Mesenchymal stem cell (in vitro differentiated cells and primary cell): ENCODE measurements at regions not wholly inside any gene's neighbourhood (a gene's known extent, or its start where the extent isn't known, plus 50 kb on each side); places are given as distances from the start of the nearest gene placed in this dataset.
A peak's percentile ranks its signal among the peaks of the same experiment; 100 is the strongest.

Experiments used
- DNase-seq: peaks from one replicate; pipeline ENCODE4 v3.0.0-alpha.2; 2013
- H2AFZ ChIP-seq: one replicate; pipeline ENCODE4 v1.6.1; 2013; ENCODE audit warnings: low read depth, mild to moderate bottlenecking, control low read depth, inconsistent platforms, low read length, moderate library complexity
- H2AK5ac ChIP-seq: 2 replicates; pipeline ENCODE4 v1.6.1; 2013; ENCODE audit warnings: low read length, moderate library complexity, mild to moderate bottlenecking, inconsistent platforms; ENCODE audit not compliant: severe bottlenecking
- H2BK120ac ChIP-seq: one replicate; pipeline ENCODE4 v1.6.1; 2013; ENCODE audit warnings: low read depth, mild to moderate bottlenecking, inconsistent platforms, low read length, moderate library complexity
- H2BK12ac ChIP-seq, 2 experiments: one replicate each; pipeline ENCODE4 v1.6.1; 2013; ENCODE audit warnings: inconsistent platforms in 2 of 2, low read length in 2 of 2, mild to moderate bottlenecking in 2 of 2, moderate library complexity in 2 of 2, control low read depth in 1 of 2
- H2BK15ac ChIP-seq: one replicate; pipeline ENCODE4 v1.6.1; 2013; ENCODE audit warnings: mild to moderate bottlenecking, low read depth, inconsistent platforms; ENCODE audit not compliant: poor library complexity, severe bottlenecking
- H2BK5ac ChIP-seq: 2 replicates; pipeline ENCODE4 v1.6.1; 2013; ENCODE audit warnings: low read depth, mild to moderate bottlenecking, low read length, control low read depth, inconsistent platforms; ENCODE audit not compliant: poor library complexity, severe bottlenecking
- H3K14ac ChIP-seq, 2 experiments: one replicate each; pipeline ENCODE4 v1.6.1; 2013; ENCODE audit warnings: inconsistent platforms in 2 of 2, low read length in 2 of 2, control low read depth in 1 of 2, mild to moderate bottlenecking in 1 of 2, moderate library complexity in 1 of 2
- H3K18ac ChIP-seq, 2 experiments: one replicate each; pipeline ENCODE4 v1.6.1; 2013; ENCODE audit warnings: inconsistent platforms in 2 of 2, low read length in 2 of 2, control low read depth in 1 of 2, low read depth in 1 of 2, mild to moderate bottlenecking in 1 of 2
- H3K23ac ChIP-seq, 2 experiments: one replicate each; pipeline ENCODE4 v1.6.1; 2013; ENCODE audit warnings: inconsistent platforms in 2 of 2, low read length in 2 of 2, mild to moderate bottlenecking in 2 of 2, moderate library complexity in 2 of 2, control low read depth in 1 of 2
- H3K27ac ChIP-seq: 2 replicates; pipeline ENCODE4 v1.5.1; 2013; ENCODE audit warnings: mild to moderate bottlenecking, moderate library complexity, low read length, control low read depth, inconsistent platforms; ENCODE audit not compliant: poor library complexity, severe bottlenecking
- H3K27me3 ChIP-seq, 2 experiments: 2 replicates each; pipeline versions ENCODE4 v1.6.1 to v1.7.0; 2013; ENCODE audit warnings: low read length in 2 of 2, mild to moderate bottlenecking in 2 of 2, moderate library complexity in 2 of 2, control low read depth in 1 of 2, inconsistent platforms in 1 of 2; ENCODE audit not compliant: control insufficient read depth in 1 of 2, insufficient read depth in 1 of 2
- H3K36me3 ChIP-seq, 2 experiments: 2 replicates each; pipeline versions ENCODE4 v1.6.1 to v1.7.0; 2013; ENCODE audit warnings: low read length in 2 of 2, control low read depth in 1 of 2, inconsistent platforms in 1 of 2, low read depth in 1 of 2, mild to moderate bottlenecking in 1 of 2; ENCODE audit not compliant: insufficient read depth in 2 of 2, control insufficient read depth in 1 of 2
- H3K4ac ChIP-seq, 2 experiments: one replicate each; pipeline ENCODE4 v1.6.1; 2013; ENCODE audit warnings: inconsistent platforms in 2 of 2, low read length in 2 of 2, mild to moderate bottlenecking in 2 of 2, moderate library complexity in 2 of 2, control low read depth in 1 of 2, low read depth in 1 of 2
- H3K4me1 ChIP-seq: 2 replicates; pipeline ENCODE4 v1.6.1; 2013; ENCODE audit warnings: low read depth, low read length, control low read depth; ENCODE audit not compliant: control insufficient read depth, insufficient read depth
- H3K4me2 ChIP-seq: 2 replicates; pipeline ENCODE4 v1.6.1; 2013; ENCODE audit warnings: low read length, mild to moderate bottlenecking, inconsistent platforms; ENCODE audit not compliant: poor library complexity, severe bottlenecking
- H3K4me3 ChIP-seq, 2 experiments: 2 replicates each; pipeline versions ENCODE4 v1.5.1 to v1.7.0; 2013; ENCODE audit warnings: low read length in 2 of 2, mild to moderate bottlenecking in 2 of 2, control low read depth in 1 of 2, low read depth in 1 of 2; ENCODE audit not compliant: insufficient read depth in 1 of 2
- H3K79me1 ChIP-seq: replicated peaks from 2 replicates; pipeline ENCODE4 v1.6.1; 2013; ENCODE audit warnings: mild to moderate bottlenecking, control low read depth, low read length, inconsistent platforms; ENCODE audit not compliant: poor library complexity, severe bottlenecking
- H3K9ac ChIP-seq: 2 replicates; pipeline ENCODE4 v1.7.0; 2013; ENCODE audit warnings: mild to moderate bottlenecking, low read length, moderate library complexity
- H3K9me3 ChIP-seq: 2 replicates; pipeline ENCODE4 v1.7.0; 2013; ENCODE audit warnings: mild to moderate bottlenecking, low read length; ENCODE audit not compliant: control insufficient read depth
- H4K8ac ChIP-seq: one replicate; pipeline ENCODE4 v1.6.1; 2013; ENCODE audit warnings: inconsistent platforms, mild to moderate bottlenecking, low read length, moderate library complexity
- H4K91ac ChIP-seq: one replicate; pipeline ENCODE4 v1.6.1; 2013; ENCODE audit warnings: mild to moderate bottlenecking, low read length, inconsistent platforms
- WGBS: methylation state at CpG from one replicate; pipeline ENCODE4 v1.1.7; 2013; ENCODE audit warnings: mixed read lengths; 5-methylcytosine and 5-hydroxymethylcytosine counted together

DNA sequence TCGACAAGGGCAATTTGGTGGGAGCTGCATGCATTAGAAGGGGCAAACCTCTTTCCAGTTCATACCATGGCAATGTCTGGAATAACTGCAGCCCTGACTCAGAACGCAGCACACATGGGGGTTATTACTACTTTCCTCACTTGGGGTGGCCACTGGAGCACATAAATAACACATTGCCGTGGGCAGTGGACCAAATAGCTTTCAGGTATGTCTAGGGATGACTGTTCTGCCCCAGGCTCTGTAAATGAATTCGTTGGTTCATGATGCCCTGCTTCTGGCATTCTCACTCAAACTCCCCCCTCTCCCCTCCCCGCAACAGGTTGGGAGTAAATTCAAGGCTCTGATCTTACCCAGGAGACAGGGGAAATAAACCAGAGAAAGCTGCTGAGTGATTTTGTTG lies 238.0 kb upstream of the PLET1 start:
- Histone ChIP-seq H3K4ac (no peak overlapping the region), H3K36me3 (no peaks in the 10 kb centered on the region), H2BK5ac (no peak overlapping the region), H2AK5ac (no peak overlapping the region), H3K27ac (no peak overlapping the region), H4K91ac (no peak overlapping the region), H3K14ac (no peak overlapping the region), H2BK12ac (no peak overlapping the region), H3K27me3 (no peaks in the 10 kb centered on the region), H2AFZ (no peak overlapping the region), H3K9ac (no peak overlapping the region), H3K4me1 (no peaks in the 10 kb centered on the region), H3K4me3 (no peak overlapping the region), H4K8ac (no peak overlapping the region), H2BK15ac (no peak overlapping the region), H3K4me2 (no peak overlapping the region), H3K79me1 (no peaks in the 10 kb centered on the region), H3K23ac (no peak overlapping the region), H3K9me3 (no peaks in the 10 kb centered on the region), H3K18ac (no peak overlapping the region), H2BK120ac (no peak overlapping the region)
- 47% methylated on average over 4 of the region's 5 CpGs for WGBS
- no peak for DNase-seq

DNA sequence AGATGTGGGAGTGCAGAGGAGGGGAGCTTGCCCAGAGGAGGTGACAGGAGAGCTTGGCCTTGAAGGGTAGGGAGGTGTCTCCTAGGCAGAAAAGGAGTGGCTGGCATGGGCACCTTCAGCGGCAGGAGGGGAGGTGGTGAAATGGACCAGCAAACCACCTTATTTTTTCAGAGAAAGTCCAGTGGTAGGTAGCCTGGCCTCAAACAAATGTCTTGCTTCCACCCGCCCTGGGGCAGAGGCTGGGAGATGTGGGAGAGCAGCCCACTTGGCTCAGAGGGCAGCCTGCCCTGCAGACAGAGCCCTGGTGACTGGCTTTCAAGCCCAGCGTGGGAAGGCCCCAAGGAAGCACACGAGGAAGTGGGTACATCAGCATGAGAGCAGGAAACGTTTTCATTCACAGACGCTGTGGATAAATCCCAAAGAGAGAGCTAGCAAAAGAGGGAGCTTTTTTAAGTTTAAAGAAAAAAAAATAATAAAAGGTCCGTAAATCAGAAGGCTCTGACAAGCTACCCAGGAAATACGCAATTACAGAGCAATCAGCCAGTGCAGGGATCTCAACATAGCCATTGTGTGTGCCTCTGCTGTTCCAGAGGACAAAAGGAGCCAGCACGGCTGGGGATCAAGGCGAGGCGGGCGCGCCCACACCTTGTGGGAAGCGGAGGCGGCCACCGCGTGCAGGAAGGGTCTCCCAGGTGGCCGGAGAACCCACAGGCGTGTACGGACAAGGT lies 238.7 kb upstream of the PLET1 start:
- Histone ChIP-seq H4K91ac (peak overlapping the region; percentile 59), H3K4me3 (no peak overlapping the region), H3K79me1 (no peaks in the 10 kb centered on the region), H3K18ac (peak overlapping the region in 1 of 2 experiments; percentile 24), H2BK120ac (no peak overlapping the region), H3K23ac (no peak overlapping the region), H3K9me3 (no peaks in the 10 kb centered on the region), H3K4me2 (no peak overlapping the region), H2BK12ac (no peak overlapping the region), H2AFZ (no peak overlapping the region), H2BK15ac (no peak overlapping the region), H3K36me3 (no peaks in the 10 kb centered on the region), H3K4ac (no peak overlapping the region), H3K14ac (peak overlapping the region in 1 of 2 experiments; percentile 32), H2BK5ac (no peak overlapping the region), H3K4me1 (no peaks in the 10 kb centered on the region), H3K27me3 (no peaks in the 10 kb centered on the region), H2AK5ac (no peak overlapping the region), H3K27ac (no peak overlapping the region), H3K9ac (no peak overlapping the region), H4K8ac (no peak overlapping the region)
- WGBS = 74% methylated on average over 20 of the region's 20 CpGs
- no peak for DNase-seq

- no peak overlapping the region for H4K8ac ChIP-seq
- H3K36me3 ChIP-seq = no peaks in the 10 kb centered on the region
- H3K4me2 ChIP-seq = no peak overlapping the region
- H2BK12ac ChIP-seq = no peak overlapping the region
- 91% methylated on average over 9 of the region's 10 CpGs for WGBS
- no peak overlapping the region for H2AK5ac ChIP-seq
- H3K4me3 ChIP-seq = no peak overlapping the region
- DNase-seq = no peak
- peak overlapping the region in 1 of 2 experiments; percentile 32 for H3K14ac ChIP-seq
- H3K9ac ChIP-seq = no peak overlapping the region
- H3K9me3 ChIP-seq = no peaks in the 10 kb centered on the region
- H2BK15ac ChIP-seq = no peak overlapping the region
- H3K27ac ChIP-seq = no peak overlapping the region
- peak overlapping the region; percentile 59 for H4K91ac ChIP-seq
- H3K18ac ChIP-seq = peak overlapping the region in 1 of 2 experiments; percentile 24
- H3K27me3 ChIP-seq = no peaks in the 10 kb centered on the region
- no peak overlapping the region for H3K23ac ChIP-seq
- no peak overlapping the region for H2AFZ ChIP-seq
- no peaks in the 10 kb centered on the region for H3K79me1 ChIP-seq
- no peak overlapping the region for H2BK5ac ChIP-seq
- H3K4ac ChIP-seq = no peak overlapping the region
- H3K4me1 ChIP-seq = no peaks in the 10 kb centered on the region
- no peak overlapping the region for H2BK120ac ChIP-seq
Observed at GRCh38 chr11:112499881-112500204, 239.2 kb upstream of the PLET1 start.

DNA sequence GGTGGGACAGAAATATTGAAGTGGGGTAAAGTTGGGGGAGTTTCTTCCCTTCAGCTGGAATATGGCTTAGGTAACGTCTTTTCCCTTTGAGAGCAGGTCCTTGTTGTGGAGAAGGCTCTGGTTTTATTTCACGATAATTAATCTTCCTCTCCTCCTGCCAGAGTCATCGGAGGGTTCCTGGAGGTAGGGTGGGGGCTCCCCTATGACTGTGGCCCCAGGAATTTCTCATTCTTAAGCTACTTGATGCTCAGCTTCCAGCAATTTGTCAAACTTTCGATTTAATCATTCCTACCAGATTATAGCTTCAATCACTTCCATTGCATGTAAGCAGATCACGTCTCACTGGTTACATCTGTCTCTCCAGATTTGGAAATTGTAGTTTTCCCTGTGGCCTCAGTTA lies 242.8 kb upstream of the PLET1 start:
- H4K8ac ChIP-seq = no peak overlapping the region
- no peak overlapping the region for H2AFZ ChIP-seq
- no peak overlapping the region for H2BK5ac ChIP-seq
- no peak overlapping the region for H2AK5ac ChIP-seq
- no peak overlapping the region for H3K9ac ChIP-seq
- no peak overlapping the region for H3K27ac ChIP-seq
- no peak overlapping the region for H2BK120ac ChIP-seq
- WGBS = 84% methylated on average over 4 of the region's 5 CpGs
- H3K4me2 ChIP-seq = no peak overlapping the region
- no peaks in the 10 kb centered on the region for H3K27me3 ChIP-seq
- H3K36me3 ChIP-seq = no peaks in the 10 kb centered on the region
- DNase-seq = no peak
- H3K79me1 ChIP-seq = no peaks in the 10 kb centered on the region
- no peaks in the 10 kb centered on the region for H3K4me1 ChIP-seq
- H3K4me3 ChIP-seq = no peak overlapping the region
- H3K23ac ChIP-seq = no peak overlapping the region
- no peaks in the 10 kb centered on the region for H3K9me3 ChIP-seq
- no peak overlapping the region for H4K91ac ChIP-seq
- no peak overlapping the region for H2BK12ac ChIP-seq
- no peak overlapping the region for H3K18ac ChIP-seq
- H3K4ac ChIP-seq = no peak overlapping the region
- no peak overlapping the region for H2BK15ac ChIP-seq
- no peak overlapping the region for H3K14ac ChIP-seq
